Esophagus (tissue), 2 donors: ENCODE measurements at regions not wholly inside any gene's neighbourhood (a gene's known extent, or its start where the extent isn't known, plus 50 kb on each side); places are given as distances from the start of the nearest gene placed in this dataset.

Experiments
- H3K27ac ChIP-seq, 2 donors: one replicate each; pipeline ENCODE4 v1.5.1; 2013; ENCODE audit warnings: low read depth in 2 of 2, mild to moderate bottlenecking in 2 of 2, inconsistent platforms in 1 of 2, low read length in 1 of 2, moderate library complexity in 1 of 2
- H3K27me3 ChIP-seq, 2 donors: one replicate each; pipeline ENCODE4 v1.6.1; 2013; ENCODE audit warnings: low read length in 2 of 2, control low read depth in 1 of 2, mild to moderate bottlenecking in 1 of 2; ENCODE audit not compliant: insufficient read depth in 2 of 2, control insufficient read depth in 1 of 2
- H3K36me3 ChIP-seq, 2 donors: one replicate each; pipeline ENCODE4 v1.6.1; 2013; ENCODE audit warnings: low read length in 1 of 2; ENCODE audit not compliant: control insufficient read depth in 2 of 2, insufficient read depth in 2 of 2
- H3K4me1 ChIP-seq, 2 donors: one replicate each; pipeline ENCODE4 v1.6.1; 2013; ENCODE audit warnings: low read length in 1 of 2; ENCODE audit not compliant: control insufficient read depth in 2 of 2, insufficient read depth in 2 of 2
- H3K4me3 ChIP-seq, 2 donors: one replicate each; pipeline ENCODE4 v1.5.1; 2013; ENCODE audit warnings: low read length in 2 of 2, mild to moderate bottlenecking in 2 of 2, low read depth in 1 of 2, moderate library complexity in 1 of 2
- H3K9me3 ChIP-seq, 2 donors: one replicate each; pipeline ENCODE4 v1.6.1; 2013; ENCODE audit warnings: mild to moderate bottlenecking in 2 of 2, low read depth in 1 of 2, low read length in 1 of 2, moderate library complexity in 1 of 2; ENCODE audit not compliant: control insufficient read depth in 2 of 2, insufficient read depth in 1 of 2
- WGBS, 2 donors: extraction: QIAGEN DNeasy Blood & Tissue Kit; methylation state at CpG; one replicate each; pipeline ENCODE4 v1.1.7; 2013; 5-methylcytosine and 5-hydroxymethylcytosine counted together
- donor health status: healthy with polysubstance abuse.
- donor health status: Bipolar disorder and iron deficiency.

DNA sequence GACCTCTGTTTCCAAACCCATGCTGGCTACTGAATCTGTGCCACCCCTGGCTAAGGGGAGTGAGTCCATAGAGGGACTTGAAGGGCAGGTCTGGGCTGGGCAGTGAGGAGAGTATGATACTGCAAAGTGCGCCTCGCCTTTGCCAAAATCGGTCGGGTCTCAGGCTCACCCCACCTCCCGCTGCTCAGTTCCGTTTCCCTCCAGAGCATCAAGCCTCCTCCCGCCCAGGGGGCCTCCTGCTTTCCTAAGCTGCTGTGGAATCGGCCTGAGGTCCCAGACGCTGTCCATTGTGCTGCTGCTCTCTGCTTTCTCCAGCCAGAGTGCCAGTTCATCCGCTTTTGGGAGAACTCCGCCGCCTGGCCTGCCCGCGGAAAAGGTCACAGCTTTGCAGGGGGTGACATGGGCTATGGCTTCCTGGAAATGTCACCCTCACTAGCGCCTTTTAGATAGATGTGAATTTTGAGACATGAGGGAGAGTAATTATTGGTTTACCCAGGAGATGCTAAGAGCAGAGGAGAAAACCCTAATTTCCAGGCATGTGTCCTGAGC is 1418.4 kb downstream of the UQCRFS1 start:
- 9 to 12% methylated on average over 15 of the region's 15 CpGs for WGBS, 2 donors
- H3K27ac ChIP-seq, result peak overlapping the region; percentile 93 to 98
- no peaks in the 10 kb centered on the region for H3K27me3 ChIP-seq
- H3K4me1 ChIP-seq, result peaks cover 11 to 14% of the 10 kb centered on the region in 2 donors
- peaks cover 0 to 2% of the 10 kb centered on the region in 2 donors for H3K36me3 ChIP-seq
- peak overlapping the region; percentile 82 to 91 for H3K4me3 ChIP-seq
- no peaks in the 10 kb centered on the region for H3K9me3 ChIP-seq

DNA sequence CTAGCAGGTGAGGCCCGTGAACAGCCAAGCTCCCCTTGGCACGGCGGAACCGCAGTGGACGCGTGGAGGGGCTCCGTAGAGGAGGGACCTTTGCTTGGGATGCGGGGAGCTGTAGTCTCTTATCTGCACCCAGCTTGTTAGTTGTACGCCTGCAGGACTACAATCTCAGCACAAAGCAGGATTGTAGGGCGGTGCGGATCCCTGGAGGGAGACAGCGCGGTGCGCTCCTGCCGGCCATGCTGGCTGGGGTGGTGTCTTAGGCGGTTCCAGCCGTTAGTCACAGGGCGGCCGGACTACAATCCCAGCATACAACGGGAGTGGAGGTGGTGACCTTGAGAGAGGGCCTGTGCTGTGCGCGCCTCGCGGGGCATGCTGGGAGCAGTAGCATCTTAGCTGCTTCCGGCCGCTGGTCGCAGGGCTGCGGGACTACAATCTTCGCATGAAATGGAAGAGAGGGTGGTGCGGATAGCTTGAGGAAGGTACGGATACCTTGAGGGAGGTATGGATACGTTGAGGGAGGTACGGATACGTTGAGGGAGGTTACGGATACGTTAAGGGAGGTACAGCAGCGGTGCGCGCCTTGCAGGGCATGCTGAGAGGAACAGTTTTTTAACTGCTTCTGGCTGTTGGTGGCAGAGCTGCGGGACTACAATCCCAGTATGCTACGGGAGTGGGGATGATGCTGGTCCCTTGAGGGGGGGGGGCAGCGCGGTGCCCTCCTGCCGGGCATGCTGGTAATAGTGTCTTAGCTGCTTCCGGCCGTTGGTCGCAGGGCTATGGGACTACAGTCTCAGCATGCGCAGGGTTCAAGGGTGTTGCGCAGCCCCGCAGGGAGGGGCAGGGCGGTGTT is 1419.1 kb downstream of the UQCRFS1 start:
- Histone ChIP-seq H3K4me1 (peaks cover 11 to 14% of the 10 kb centered on the region in 2 donors), H3K27ac (peak overlapping the region; percentile 93 to 98)
- 0% methylated on average over 51 of the region's 51 CpGs for WGBS, 2 donors

DNA sequence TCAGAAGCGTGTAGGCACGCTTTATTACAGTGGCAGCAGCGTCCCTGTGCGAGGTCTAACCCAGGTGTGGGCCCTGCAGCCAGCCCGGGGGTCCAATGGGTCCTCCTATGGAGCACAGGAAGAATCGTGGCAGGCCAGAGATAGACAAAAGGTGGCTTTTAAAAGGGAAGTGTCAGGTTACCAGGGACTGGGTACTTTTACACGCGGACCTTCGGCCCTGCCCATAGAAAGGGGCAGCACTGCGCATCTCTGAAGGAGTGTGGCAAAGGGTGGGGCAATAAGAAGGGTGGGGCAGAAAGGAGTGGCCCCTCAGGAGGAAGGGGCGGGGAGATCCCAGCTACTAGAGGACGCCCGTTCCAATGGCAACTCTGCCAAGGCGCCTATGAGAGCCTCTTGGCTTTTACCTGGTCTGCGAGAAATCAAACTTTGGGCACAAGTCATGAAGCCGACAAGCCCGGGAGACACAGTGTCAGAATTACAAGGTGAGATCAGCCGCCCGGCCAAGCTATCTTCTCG is 1419.8 kb downstream of the UQCRFS1 start:
- Histone ChIP-seq H3K9me3 (no peaks in the 10 kb centered on the region), H3K4me1 (peaks cover 11 to 14% of the 10 kb centered on the region in 2 donors), H3K4me3 (peak overlapping the region; percentile 82 to 91), H3K27ac (peak overlapping the region; percentile 93 to 98), H3K36me3 (peaks cover 0 to 2% of the 10 kb centered on the region in 2 donors), H3K27me3 (no peaks in the 10 kb centered on the region)
- WGBS, 2 donors, result 0% methylated on average over 20 of the region's 20 CpGs

More for the DNA sequence above, 1419.1 kb downstream of the UQCRFS1 start:
- Histone ChIP-seq H3K9me3 (no peaks in the 10 kb centered on the region), H3K27me3 (no peaks in the 10 kb centered on the region), H3K36me3 (peaks cover 0 to 2% of the 10 kb centered on the region in 2 donors), H3K4me3 (peak overlapping the region; percentile 82 to 91)

DNA sequence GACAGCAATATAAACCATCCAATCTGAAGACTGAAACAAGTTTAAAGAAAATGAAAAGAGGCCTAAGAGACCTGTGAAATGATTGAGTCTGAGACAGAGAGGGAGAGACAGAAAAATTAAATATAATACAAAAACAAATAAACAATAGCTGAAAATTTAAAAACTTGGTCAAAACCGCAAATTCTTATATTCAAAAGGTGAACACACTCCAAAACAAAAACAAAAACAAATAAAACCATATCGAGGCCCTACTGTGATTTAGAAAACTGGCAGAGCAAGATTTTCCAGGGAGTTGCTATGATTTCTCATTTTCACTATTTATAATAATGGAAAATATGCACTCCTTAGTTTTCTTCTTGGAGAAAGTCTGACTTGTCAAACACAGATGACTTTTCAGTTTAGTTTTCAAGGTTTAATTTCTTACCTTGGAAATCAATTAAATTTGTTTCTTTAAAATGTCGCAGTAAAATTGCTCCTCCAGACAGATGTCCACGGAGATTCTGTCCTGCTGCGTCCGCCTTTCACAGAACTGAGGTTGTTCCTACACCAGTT is 1420.3 kb downstream of the UQCRFS1 start:
- Histone ChIP-seq H3K4me3 (peak overlapping the region; percentile 82 to 91), H3K27me3 (no peaks in the 10 kb centered on the region), H3K4me1 (peaks cover 11 to 14% of the 10 kb centered on the region in 2 donors), H3K27ac (peak overlapping the region; percentile 93 to 98), H3K36me3 (no peaks in the 10 kb centered on the region), H3K9me3 (no peaks in the 10 kb centered on the region)
- 7 to 8% methylated on average over 6 of the region's 6 CpGs for WGBS, 2 donors

DNA sequence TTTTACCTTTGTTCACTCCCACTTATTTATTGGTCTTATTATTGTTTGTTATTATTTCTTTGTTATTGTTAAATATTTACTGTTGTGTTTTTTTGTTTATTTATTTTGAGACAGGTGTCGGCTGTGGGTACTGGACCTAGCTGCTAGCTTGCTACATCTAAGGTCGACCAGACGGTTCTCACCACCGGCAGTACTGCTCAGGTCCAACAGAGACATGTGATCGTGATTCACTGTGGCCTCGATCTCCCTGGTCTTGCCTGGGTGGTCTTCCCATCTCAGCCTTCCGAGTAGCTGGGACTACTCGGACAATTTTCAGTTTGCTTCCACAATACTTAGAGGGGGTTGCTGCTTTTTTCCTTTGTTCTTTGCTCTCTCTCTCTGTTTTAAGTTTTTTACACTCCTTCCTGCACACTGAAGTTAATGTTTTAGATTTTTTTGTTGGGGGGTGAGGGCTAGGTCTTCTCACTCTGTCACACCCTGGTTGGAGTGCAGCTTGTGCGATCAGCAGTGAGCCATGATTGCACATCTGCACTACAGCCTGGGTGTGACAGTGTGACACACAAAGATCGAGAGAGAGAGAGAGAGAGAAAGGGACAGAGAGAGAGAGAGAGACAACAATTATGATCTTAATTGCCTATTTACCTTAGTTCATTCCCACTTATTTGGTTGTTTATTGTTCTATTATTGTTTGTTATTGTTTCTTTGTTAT is 1432.4 kb downstream of the UQCRFS1 start:
- H3K27ac ChIP-seq, result no peak overlapping the region
- H3K9me3 ChIP-seq, result peaks cover 6 to 14% of the 10 kb centered on the region in 2 donors
- no peaks in the 10 kb centered on the region for H3K27me3 ChIP-seq
- no peaks in the 10 kb centered on the region for H3K36me3 ChIP-seq
- no peaks in the 10 kb centered on the region for H3K4me1 ChIP-seq
- no peak overlapping the region for H3K4me3 ChIP-seq
- WGBS, 2 donors, result 82 to 91% methylated on average over 10 of the region's 10 CpGs

DNA sequence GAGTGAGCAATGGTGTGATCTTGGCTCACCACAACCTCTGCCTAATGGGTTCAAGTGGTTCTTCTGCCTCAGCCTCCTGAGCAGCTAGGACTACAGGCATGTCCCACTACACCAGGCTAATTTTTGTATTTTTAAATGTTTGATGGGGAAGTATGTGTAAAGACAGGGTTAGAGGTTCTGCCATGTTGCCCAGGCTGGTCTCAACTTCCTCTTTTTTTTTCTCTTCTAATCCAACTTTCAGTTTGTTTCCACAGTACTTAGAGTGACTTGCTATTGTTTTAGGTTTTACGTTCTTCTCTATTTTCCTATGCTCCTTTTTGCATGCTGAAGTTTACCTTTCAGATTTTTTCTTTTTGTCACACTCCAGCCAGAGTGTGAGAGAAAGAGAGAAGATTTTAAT is 1433.0 kb downstream of the UQCRFS1 start:
- Histone ChIP-seq H3K4me1 (no peaks in the 10 kb centered on the region), H3K9me3 (peaks cover 6 to 16% of the 10 kb centered on the region in 2 donors), H3K36me3 (no peaks in the 10 kb centered on the region), H3K27me3 (no peaks in the 10 kb centered on the region), H3K27ac (no peak overlapping the region), H3K4me3 (no peak overlapping the region)
- 81% methylated on average over 1 of the region's 1 CpG for WGBS, 2 donors

DNA sequence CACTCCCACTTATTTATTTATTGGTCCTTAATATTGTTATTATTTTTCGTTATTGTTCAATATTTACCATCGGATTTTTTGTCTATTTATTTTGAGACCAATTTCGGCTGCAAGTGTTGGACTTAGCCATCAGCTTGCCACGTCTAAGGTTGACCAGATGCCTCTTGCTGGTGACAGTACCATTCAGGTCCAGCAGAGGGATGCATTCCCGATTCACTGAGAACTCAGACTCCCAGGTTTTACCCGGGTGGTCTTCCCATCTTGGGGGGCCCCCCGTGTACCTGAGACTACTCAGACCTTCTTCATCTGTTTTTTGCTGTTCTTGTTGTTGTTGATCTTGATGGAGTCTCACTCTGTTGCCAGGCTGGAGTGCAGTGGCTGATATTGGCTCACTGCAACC is 1435.2 kb downstream of the UQCRFS1 start:
- H3K9me3 ChIP-seq, result peaks cover 13 to 31% of the 10 kb centered on the region in 2 donors
- 94 to 95% methylated on average over 7 of the region's 7 CpGs for WGBS, 2 donors
- H3K27me3 ChIP-seq, result no peaks in the 10 kb centered on the region
- H3K4me1 ChIP-seq, result no peaks in the 10 kb centered on the region
- no peak overlapping the region for H3K27ac ChIP-seq
- peaks cover 0 to 4% of the 10 kb centered on the region in 2 donors for H3K36me3 ChIP-seq
- H3K4me3 ChIP-seq, result no peak overlapping the region

DNA sequence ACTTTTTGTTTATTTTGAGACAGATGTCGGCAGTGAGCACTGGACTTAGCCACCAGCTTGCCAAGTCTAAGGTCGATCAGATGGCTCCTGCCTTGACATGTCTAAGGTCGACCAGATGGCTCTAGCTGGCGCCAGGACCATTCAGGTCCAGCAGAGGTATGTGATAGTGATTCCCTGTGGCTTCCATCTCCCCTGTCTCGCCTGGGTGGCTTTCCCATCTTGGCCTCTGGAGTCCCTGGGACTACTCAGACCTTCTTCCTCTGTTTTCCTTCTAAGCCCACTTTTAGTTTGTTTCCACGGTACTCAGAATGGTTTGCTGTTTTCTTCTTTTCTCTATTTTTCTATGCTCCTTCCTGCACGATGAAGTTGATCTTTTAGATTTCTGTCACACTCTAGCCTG is 1435.7 kb downstream of the UQCRFS1 start:
- 95 to 96% methylated on average over 7 of the region's 7 CpGs for WGBS, 2 donors
- Histone ChIP-seq H3K36me3 (peaks cover 0 to 4% of the 10 kb centered on the region in 2 donors), H3K9me3 (peaks cover 14 to 35% of the 10 kb centered on the region in 2 donors), H3K27ac (no peak overlapping the region), H3K27me3 (no peaks in the 10 kb centered on the region), H3K4me3 (no peak overlapping the region), H3K4me1 (no peaks in the 10 kb centered on the region)

DNA sequence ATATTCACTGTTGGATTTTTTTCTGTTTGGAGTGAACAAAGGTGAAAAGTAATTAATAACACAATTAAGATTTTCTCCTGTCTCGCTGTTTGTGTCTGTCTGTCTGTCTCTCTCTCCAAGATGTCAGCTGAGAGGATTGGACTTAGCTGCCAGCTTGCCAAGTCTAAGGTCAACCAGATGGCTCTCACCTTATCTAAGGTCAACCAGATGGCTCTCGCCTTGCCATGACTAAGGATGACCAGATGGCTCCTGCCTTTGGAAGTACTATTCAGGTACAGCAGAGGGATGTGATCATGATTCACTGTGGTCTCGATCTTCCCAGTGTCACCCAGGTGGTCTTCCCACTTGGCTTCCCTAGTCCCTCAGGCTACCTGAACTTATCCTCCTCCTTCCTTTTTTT is 1436.4 kb downstream of the UQCRFS1 start:
- peaks cover 14 to 37% of the 10 kb centered on the region in 2 donors for H3K9me3 ChIP-seq
- WGBS, 2 donors, result 96 to 99% methylated on average over 3 of the region's 3 CpGs

More for the DNA sequence above, 1436.4 kb downstream of the UQCRFS1 start:
- Histone ChIP-seq H3K36me3 (peaks cover 0 to 4% of the 10 kb centered on the region in 2 donors), H3K4me3 (no peak overlapping the region), H3K27ac (no peak overlapping the region), H3K4me1 (no peaks in the 10 kb centered on the region), H3K27me3 (no peaks in the 10 kb centered on the region)
